ENCODE measurements at regions not wholly inside any gene's neighbourhood (a gene's known extent, or its start where the extent isn't known, plus 50 kb on each side); places are given as distances from the start of the nearest gene placed in this dataset.

DNA sequence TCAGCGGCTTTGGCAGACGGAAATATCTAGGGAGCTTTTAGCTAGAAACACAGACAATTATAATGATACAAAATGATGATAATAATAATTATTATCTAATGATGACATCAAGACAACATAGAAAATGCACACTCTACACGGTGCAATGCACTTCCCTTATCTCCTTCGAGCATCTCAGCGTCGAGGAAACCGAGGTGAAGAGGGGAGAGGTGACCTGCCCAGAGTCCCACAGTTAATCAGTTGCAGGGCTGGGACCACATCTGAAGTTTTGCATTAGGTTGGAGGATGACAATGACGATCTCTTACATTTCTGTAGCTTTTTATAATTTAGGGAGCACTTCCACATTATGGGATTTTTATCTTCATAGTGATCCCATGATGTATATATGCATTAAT is 130.2 kb downstream of the PAPOLA start:
- TF ChIP-seq, protein P1, sequence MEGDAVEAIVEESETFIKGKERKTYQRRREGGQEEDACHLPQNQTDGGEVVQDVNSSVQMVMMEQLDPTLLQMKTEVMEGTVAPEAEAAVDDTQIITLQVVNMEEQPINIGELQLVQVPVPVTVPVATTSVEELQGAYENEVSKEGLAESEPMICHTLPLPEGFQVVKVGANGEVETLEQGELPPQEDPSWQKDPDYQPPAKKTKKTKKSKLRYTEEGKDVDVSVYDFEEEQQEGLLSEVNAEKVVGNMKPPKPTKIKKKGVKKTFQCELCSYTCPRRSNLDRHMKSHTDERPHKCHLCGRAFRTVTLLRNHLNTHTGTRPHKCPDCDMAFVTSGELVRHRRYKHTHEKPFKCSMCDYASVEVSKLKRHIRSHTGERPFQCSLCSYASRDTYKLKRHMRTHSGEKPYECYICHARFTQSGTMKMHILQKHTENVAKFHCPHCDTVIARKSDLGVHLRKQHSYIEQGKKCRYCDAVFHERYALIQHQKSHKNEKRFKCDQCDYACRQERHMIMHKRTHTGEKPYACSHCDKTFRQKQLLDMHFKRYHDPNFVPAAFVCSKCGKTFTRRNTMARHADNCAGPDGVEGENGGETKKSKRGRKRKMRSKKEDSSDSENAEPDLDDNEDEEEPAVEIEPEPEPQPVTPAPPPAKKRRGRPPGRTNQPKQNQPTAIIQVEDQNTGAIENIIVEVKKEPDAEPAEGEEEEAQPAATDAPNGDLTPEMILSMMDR (IDR thresholded peaks at IDR 0.05; ENCODE audit: poor library complexity), result no peak
- TF ChIP-seq EZH2 (IDR thresholded peaks at IDR 0.05; ENCODE audit: borderline replicate concordance) (no peak), EZH2phosphoT487 (IDR thresholded peaks at IDR 0.05; ENCODE audit: low read depth, severe bottlenecking, unreplicated experiment) (no peak)

Measured in hepatocyte (in vitro differentiated cells).